ENCODE measurements at regions not wholly inside any gene's neighbourhood (a gene's known extent, or its start where the extent isn't known, plus 50 kb on each side); places are given as distances from the start of the nearest gene placed in this dataset.

DNA sequence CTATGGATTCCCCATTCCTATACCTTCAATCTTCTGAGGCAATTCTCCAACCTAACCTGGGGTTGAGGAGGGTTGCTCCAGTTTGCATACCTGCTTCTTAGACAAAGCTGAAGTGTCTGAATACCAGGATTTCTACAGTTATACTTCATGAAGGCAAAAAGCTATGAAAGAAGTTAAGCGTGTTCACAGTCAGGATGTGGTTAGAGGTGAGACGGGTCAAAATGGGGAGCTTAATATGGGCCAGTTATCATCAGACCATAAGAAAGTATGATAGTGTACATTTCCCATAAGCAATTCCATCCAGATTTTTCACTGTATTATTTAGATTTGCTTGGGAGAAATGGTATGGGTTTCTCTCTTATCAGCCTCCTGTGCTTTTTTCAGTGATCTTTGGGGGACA lies 156.9 kb upstream of the FER start:
- Histone ChIP-seq H3K27me3 (ENCODE audit: control insufficient read depth in 3 of 3, insufficient read depth in 3 of 3, low read length in 3 of 3) (no peaks in the 10 kb centered on the region), H3K27ac (ENCODE audit: low read depth in 1 of 3, low read length in 2 of 3) (no peak overlapping the region), H3K4me1 (ENCODE audit: control insufficient read depth in 3 of 3, insufficient read depth in 2 of 3, low read depth in 1 of 3, low read length in 2 of 3) (no peaks in the 10 kb centered on the region), H3K9me3 (ENCODE audit: control insufficient read depth in 2 of 2, insufficient read depth in 1 of 2, low read depth in 1 of 2, low read length in 1 of 2) (no peaks in the 10 kb centered on the region), H3K36me3 (ENCODE audit: control insufficient read depth in 3 of 3, insufficient read depth in 2 of 3, low read depth in 1 of 3, low read length in 3 of 3) (no peaks in the 10 kb centered on the region), H3K4me3 (ENCODE audit: low read depth in 1 of 3, low read length in 3 of 3) (no peak overlapping the region)
- FAIRE-seq (no peak), DNase-seq (no peak)
- WGBS, 3 donors: 84 to 89% (median 85%) methylated on average over 2 of the region's 2 CpGs

DNA sequence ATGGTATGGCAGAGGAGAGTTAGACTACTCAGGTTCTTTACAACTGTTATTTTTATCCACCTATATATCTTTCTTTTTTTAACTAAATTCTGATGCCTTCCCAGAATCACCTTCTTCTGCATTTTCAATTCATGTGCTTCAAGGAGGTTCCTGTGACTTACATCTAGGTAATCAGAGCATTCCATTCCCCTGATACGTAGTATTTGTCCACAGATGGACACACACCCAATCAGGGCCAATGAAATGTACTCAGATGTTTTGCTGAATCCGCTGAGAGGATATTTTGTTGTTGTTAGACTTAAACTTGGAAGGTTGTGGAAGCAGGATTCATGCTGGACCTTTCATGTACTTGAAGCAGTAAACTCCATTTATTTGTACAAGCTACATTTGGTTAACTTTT lies 159.4 kb upstream of the FER start:
- Histone ChIP-seq H3K9me3 (ENCODE audit: control insufficient read depth in 2 of 2, insufficient read depth in 1 of 2, low read depth in 1 of 2, low read length in 1 of 2) (no peaks in the 10 kb centered on the region), H3K27me3 (ENCODE audit: control insufficient read depth in 3 of 3, insufficient read depth in 3 of 3, low read length in 3 of 3) (no peaks in the 10 kb centered on the region), H3K27ac (ENCODE audit: low read depth in 1 of 3, low read length in 2 of 3) (no peak overlapping the region), H3K36me3 (ENCODE audit: control insufficient read depth in 3 of 3, insufficient read depth in 2 of 3, low read depth in 1 of 3, low read length in 3 of 3) (no peaks in the 10 kb centered on the region), H3K4me3 (ENCODE audit: low read depth in 1 of 3, low read length in 3 of 3) (no peak overlapping the region), H3K4me1 (ENCODE audit: control insufficient read depth in 3 of 3, insufficient read depth in 2 of 3, low read depth in 1 of 3, low read length in 2 of 3) (no peaks in the 10 kb centered on the region)
- WGBS, 3 donors: 69 to 80% (median 78%) methylated on average over 2 of the region's 2 CpGs
- FAIRE-seq: no peak
- DNase-seq: no peak

DNA sequence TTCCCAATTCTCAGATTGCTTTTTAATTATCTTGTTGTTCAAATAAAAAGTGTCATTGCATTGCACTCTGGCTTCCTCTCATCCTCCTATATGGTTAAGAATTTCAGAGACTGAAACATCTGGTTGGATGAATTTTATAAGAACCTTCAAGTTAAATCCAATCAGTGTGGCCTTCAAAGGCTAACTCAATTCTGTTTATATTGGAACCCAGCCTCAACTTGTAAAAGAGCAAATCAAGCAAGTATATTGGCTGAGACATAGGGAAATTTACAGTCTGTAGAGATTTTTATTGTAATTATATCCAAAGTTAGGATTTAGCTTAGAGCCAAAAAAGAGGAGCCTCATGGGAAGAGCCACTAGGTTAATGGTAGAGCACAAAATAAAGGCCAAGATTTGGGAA lies 159.9 kb upstream of the FER start:
- Histone ChIP-seq H3K27ac (ENCODE audit: low read depth in 1 of 3, low read length in 2 of 3) (no peak overlapping the region), H3K27me3 (ENCODE audit: control insufficient read depth in 3 of 3, insufficient read depth in 3 of 3, low read length in 3 of 3) (no peaks in the 10 kb centered on the region), H3K4me1 (ENCODE audit: control insufficient read depth in 3 of 3, insufficient read depth in 2 of 3, low read depth in 1 of 3, low read length in 2 of 3) (no peaks in the 10 kb centered on the region), H3K9me3 (ENCODE audit: control insufficient read depth in 2 of 2, insufficient read depth in 1 of 2, low read depth in 1 of 2, low read length in 1 of 2) (no peaks in the 10 kb centered on the region), H3K36me3 (ENCODE audit: control insufficient read depth in 3 of 3, insufficient read depth in 2 of 3, low read depth in 1 of 3, low read length in 3 of 3) (no peaks in the 10 kb centered on the region), H3K4me3 (ENCODE audit: low read depth in 1 of 3, low read length in 3 of 3) (no peak overlapping the region)
- FAIRE-seq (no peak), DNase-seq (no peak)

DNA sequence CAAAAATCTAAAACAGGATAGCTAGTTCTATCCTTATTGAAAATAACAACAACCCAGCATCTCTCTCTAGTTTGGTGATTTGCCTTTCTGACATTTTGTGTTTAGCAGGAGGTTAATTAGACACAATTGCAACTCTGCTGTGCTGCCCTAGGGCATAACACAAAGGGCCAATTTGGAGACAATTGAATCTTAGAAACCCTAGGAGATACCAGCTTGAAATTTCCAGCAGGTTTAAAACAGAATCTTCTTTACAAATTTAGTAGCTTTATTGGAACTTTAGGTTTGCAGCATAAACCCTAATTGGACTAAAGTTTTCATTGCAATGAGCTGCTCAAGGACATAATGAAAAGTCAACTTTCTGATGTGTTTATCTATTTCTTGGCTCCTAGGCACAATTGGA lies 166.7 kb upstream of the FER start:
- peaks cover 0 to 3% of the 10 kb centered on the region in 2 donors for H3K9me3 ChIP-seq (ENCODE audit: control insufficient read depth in 2 of 2, insufficient read depth in 1 of 2, low read depth in 1 of 2, low read length in 1 of 2)
- no peak overlapping the region for H3K4me3 ChIP-seq (ENCODE audit: low read depth in 1 of 3, low read length in 3 of 3)
- no peaks in the 10 kb centered on the region for H3K36me3 ChIP-seq (ENCODE audit: control insufficient read depth in 3 of 3, insufficient read depth in 2 of 3, low read depth in 1 of 3, low read length in 3 of 3)
- H3K4me1 ChIP-seq (ENCODE audit: control insufficient read depth in 3 of 3, insufficient read depth in 2 of 3, low read depth in 1 of 3, low read length in 2 of 3): no peaks in the 10 kb centered on the region
- DNase-seq: no peak
- H3K27ac ChIP-seq (ENCODE audit: low read depth in 1 of 3, low read length in 2 of 3): no peak overlapping the region
- H3K27me3 ChIP-seq (ENCODE audit: control insufficient read depth in 3 of 3, insufficient read depth in 3 of 3, low read length in 3 of 3): no peaks in the 10 kb centered on the region
- FAIRE-seq: no peak

DNA sequence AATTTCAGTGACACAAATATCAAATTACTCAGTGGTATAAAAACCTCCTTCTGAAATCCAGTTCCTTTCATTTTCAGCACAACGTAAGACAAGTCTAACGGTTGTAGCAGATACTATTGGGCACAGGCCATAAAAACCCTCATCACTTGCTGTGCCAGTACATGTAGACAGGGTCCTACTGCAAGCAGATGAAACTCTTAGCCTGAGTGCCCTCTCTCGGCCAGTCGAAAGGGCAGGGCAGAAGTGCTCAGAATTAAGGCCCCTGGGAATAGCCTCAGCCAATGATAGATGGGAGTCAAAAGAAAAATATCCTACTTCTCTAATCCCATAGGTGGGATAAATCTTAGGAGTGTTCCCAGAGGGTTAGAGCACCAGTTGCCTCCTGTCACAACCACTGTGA lies 168.5 kb upstream of the FER start:
- Histone ChIP-seq H3K27ac (ENCODE audit: low read depth in 1 of 3, low read length in 2 of 3) (peak overlapping the region in 1 of 3 donors; percentile 32), H3K4me3 (ENCODE audit: low read depth in 1 of 3, low read length in 3 of 3) (no peak overlapping the region), H3K9me3 (ENCODE audit: control insufficient read depth in 2 of 2, insufficient read depth in 1 of 2, low read depth in 1 of 2, low read length in 1 of 2) (peaks cover 0 to 15% of the 10 kb centered on the region in 2 donors), H3K4me1 (ENCODE audit: control insufficient read depth in 3 of 3, insufficient read depth in 2 of 3, low read depth in 1 of 3, low read length in 2 of 3) (no peaks in the 10 kb centered on the region), H3K36me3 (ENCODE audit: control insufficient read depth in 3 of 3, insufficient read depth in 2 of 3, low read depth in 1 of 3, low read length in 3 of 3) (no peaks in the 10 kb centered on the region), H3K27me3 (ENCODE audit: control insufficient read depth in 3 of 3, insufficient read depth in 3 of 3, low read length in 3 of 3) (no peaks in the 10 kb centered on the region)
- 46 to 64% (median 64%) methylated on average over 4 of the region's 4 CpGs for WGBS, 3 donors
- FAIRE-seq: no peak
- DNase-seq: no peak

DNA sequence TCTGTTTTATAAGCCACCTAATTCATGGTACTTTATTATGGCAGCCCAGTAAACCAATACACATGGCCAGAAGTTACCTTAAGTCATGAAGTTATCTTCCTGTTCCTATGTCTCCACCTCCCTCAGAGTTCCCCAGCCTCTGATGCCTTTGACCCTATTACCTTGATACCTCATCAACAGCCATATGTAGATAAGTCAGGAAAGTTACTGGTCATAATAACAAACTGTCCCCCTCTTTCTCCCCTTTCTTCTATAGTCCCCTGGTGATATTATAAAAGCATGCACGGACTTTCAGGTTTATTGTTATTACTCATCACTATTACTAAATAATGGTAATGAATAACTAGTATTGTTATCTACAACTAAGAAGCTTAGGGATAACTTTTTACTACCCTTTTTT lies 168.9 kb upstream of the FER start:
- H3K4me3 ChIP-seq (ENCODE audit: low read depth in 1 of 3, low read length in 3 of 3): no peak overlapping the region
- H3K9me3 ChIP-seq (ENCODE audit: control insufficient read depth in 2 of 2, insufficient read depth in 1 of 2, low read depth in 1 of 2, low read length in 1 of 2): peaks cover 0 to 18% of the 10 kb centered on the region in 2 donors
- no peaks in the 10 kb centered on the region for H3K27me3 ChIP-seq (ENCODE audit: control insufficient read depth in 3 of 3, insufficient read depth in 3 of 3, low read length in 3 of 3)
- H3K27ac ChIP-seq (ENCODE audit: low read depth in 1 of 3, low read length in 2 of 3): no peak overlapping the region
- 19 to 50% (median 43%) methylated on average over 1 of the region's 1 CpG for WGBS, 3 donors
- DNase-seq (peak; percentile 11 to 53), FAIRE-seq (no peak)
- no peaks in the 10 kb centered on the region for H3K36me3 ChIP-seq (ENCODE audit: control insufficient read depth in 3 of 3, insufficient read depth in 2 of 3, low read depth in 1 of 3, low read length in 3 of 3)
- H3K4me1 ChIP-seq (ENCODE audit: control insufficient read depth in 3 of 3, insufficient read depth in 2 of 3, low read depth in 1 of 3, low read length in 2 of 3): no peaks in the 10 kb centered on the region

DNA sequence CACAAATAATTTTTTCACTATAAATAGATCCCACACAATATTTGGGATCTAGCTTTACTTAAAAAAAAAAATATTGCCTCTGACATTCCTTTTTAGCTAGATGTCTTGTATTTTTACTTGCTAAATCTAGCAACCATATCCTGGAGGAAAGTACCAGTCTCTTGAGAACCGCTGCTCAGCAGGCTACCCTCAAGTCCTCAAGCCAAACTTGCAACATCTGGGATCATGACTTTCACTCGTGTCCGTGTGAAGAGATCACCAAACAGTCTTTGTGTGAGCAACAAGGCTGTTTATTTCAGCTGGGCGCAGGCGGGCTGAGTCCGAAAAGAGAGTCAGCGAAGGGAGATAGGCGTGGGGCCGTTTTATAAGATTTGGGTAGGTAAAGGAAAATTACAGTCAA lies 180.3 kb upstream of the FER start:
- Histone ChIP-seq H3K36me3 (ENCODE audit: control insufficient read depth in 3 of 3, insufficient read depth in 2 of 3, low read depth in 1 of 3, low read length in 3 of 3) (no peaks in the 10 kb centered on the region), H3K27ac (ENCODE audit: low read depth in 1 of 3, low read length in 2 of 3) (no peak overlapping the region), H3K4me1 (ENCODE audit: control insufficient read depth in 3 of 3, insufficient read depth in 2 of 3, low read depth in 1 of 3, low read length in 2 of 3) (no peaks in the 10 kb centered on the region), H3K4me3 (ENCODE audit: low read depth in 1 of 3, low read length in 3 of 3) (no peak overlapping the region), H3K27me3 (ENCODE audit: control insufficient read depth in 3 of 3, insufficient read depth in 3 of 3, low read length in 3 of 3) (no peaks in the 10 kb centered on the region), H3K9me3 (ENCODE audit: control insufficient read depth in 2 of 2, insufficient read depth in 1 of 2, low read depth in 1 of 2, low read length in 1 of 2) (no peaks in the 10 kb centered on the region)
- WGBS, 3 donors: 85 to 87% (median 85%) methylated on average over 9 of the region's 9 CpGs
- DNase-seq: no peak
- no peak for FAIRE-seq

DNA sequence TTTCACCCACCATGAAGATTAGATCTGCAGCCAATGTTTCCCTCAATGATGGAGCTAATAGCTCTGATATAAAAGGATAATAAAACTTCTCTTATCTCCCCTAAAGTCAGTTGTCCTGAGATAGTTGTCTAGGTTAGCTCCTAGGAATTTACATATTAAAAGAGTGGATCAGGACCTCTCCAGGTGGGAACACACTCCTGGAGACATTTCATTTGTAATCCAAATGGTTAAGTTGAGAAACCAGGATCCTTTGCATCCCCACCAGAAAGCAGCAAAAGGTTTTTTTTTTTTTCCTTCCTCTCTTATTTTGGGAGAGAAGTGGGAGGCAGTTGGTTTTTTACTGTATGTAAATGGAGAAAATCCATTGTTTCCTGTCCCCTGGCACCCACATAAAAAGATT lies 182.5 kb upstream of the FBXL17 start:
- Histone ChIP-seq H3K9me3 (ENCODE audit: control insufficient read depth in 2 of 2, insufficient read depth in 1 of 2, low read depth in 1 of 2, low read length in 1 of 2) (no peaks in the 10 kb centered on the region), H3K36me3 (ENCODE audit: control insufficient read depth in 3 of 3, insufficient read depth in 2 of 3, low read depth in 1 of 3, low read length in 3 of 3) (no peaks in the 10 kb centered on the region), H3K27ac (ENCODE audit: low read depth in 1 of 3, low read length in 2 of 3) (no peak overlapping the region), H3K27me3 (ENCODE audit: control insufficient read depth in 3 of 3, insufficient read depth in 3 of 3, low read length in 3 of 3) (no peaks in the 10 kb centered on the region), H3K4me3 (ENCODE audit: low read depth in 1 of 3, low read length in 3 of 3) (no peak overlapping the region), H3K4me1 (ENCODE audit: control insufficient read depth in 3 of 3, insufficient read depth in 2 of 3, low read depth in 1 of 3, low read length in 2 of 3) (no peaks in the 10 kb centered on the region)
- FAIRE-seq (no peak), DNase-seq (no peak)

DNA sequence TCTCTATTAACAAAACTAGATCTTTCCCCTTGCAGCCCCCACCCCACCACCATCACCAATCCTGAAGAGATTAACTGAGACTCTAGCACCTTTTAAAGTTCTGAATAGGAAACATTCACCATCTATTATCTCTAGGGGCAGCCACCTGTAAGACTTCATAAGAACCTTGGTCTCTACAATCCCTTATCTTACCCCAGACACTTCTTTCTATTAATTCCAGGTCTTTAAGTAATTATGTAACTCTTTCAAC lies 180.2 kb upstream of the FBXL17 start:
- no peaks in the 10 kb centered on the region for H3K36me3 ChIP-seq (ENCODE audit: control insufficient read depth in 3 of 3, insufficient read depth in 2 of 3, low read depth in 1 of 3, low read length in 3 of 3)
- H3K9me3 ChIP-seq (ENCODE audit: control insufficient read depth in 2 of 2, insufficient read depth in 1 of 2, low read depth in 1 of 2, low read length in 1 of 2): no peaks in the 10 kb centered on the region
- DNase-seq (no peak), FAIRE-seq (no peak)
- H3K27me3 ChIP-seq (ENCODE audit: control insufficient read depth in 3 of 3, insufficient read depth in 3 of 3, low read length in 3 of 3): no peaks in the 10 kb centered on the region
- no peak overlapping the region for H3K27ac ChIP-seq (ENCODE audit: low read depth in 1 of 3, low read length in 2 of 3)
- no peaks in the 10 kb centered on the region for H3K4me1 ChIP-seq (ENCODE audit: control insufficient read depth in 3 of 3, insufficient read depth in 2 of 3, low read depth in 1 of 3, low read length in 2 of 3)
- no peak overlapping the region for H3K4me3 ChIP-seq (ENCODE audit: low read depth in 1 of 3, low read length in 3 of 3)

Measured in small intestine (tissue), 7 donors.